ENCODE measurements at regions not wholly inside any gene's neighbourhood (a gene's known extent, or its start where the extent isn't known, plus 50 kb on each side); places are given as distances from the start of the nearest gene placed in this dataset.

- Mint-ChIP-seq H3K27me3 (ENCODE audit: insufficient read depth, unreplicated experiment) (peaks cover 16% of the 10 kb centered on the region), H3K36me3 (ENCODE audit: insufficient read depth, unreplicated experiment) (no peaks in the 10 kb centered on the region), H3K9me3 (ENCODE audit: unreplicated experiment) (peaks cover 11% of the 10 kb centered on the region), H3K27ac (ENCODE audit: unreplicated experiment) (no peak overlapping the region), H3K4me3 (ENCODE audit: unreplicated experiment) (no peak overlapping the region), H3K4me1 (ENCODE audit: low read depth, unreplicated experiment) (no peaks in the 10 kb centered on the region)
- Histone ChIP-seq H3K27me3 (replicated peaks; ENCODE audit: control insufficient read depth, insufficient read depth, low read length) (no peaks in the 10 kb centered on the region; the same call in 1 of the 2 replicates), H3K4me1 (no peaks in the 10 kb centered on the region), H3K4me3 (ENCODE audit: low read depth, low read length) (no peak overlapping the region), H3K36me3 (ENCODE audit: control insufficient read depth, insufficient read depth, low read length) (no peaks in the 10 kb centered on the region), H3K9me3 (peaks cover 7% of the 10 kb centered on the region; the same call in 1 of the 2 replicates)
- no TSS peak for BruUV-seq (replicated peaks)
- ChIA-PET POLR2A (no interaction called here), CTCF (interaction anchor here (0.6 kb wide), 1 partner anchor 19 kb away, joined by 6 read pairs; no protein-coding TSS in a partner anchor)
- no peak for TF ChIP-seq CTCF (IDR thresholded peaks at IDR 0.05; ENCODE audit: insufficient read depth in 1 of 2, low read depth in 1 of 2, low read length in 1 of 2, severe bottlenecking in 1 of 2, unreplicated experiment in 1 of 2)
- intact Hi-C loops (cut with micrococcal nuclease; ENCODE audit: unreplicated experiment): no loop called here
- DNase-seq: no peak
Observed at GRCh38 chr20:43358811-43359210, 98.9 kb upstream of the SRSF6 start.

- no peak for DNase-seq
- peaks cover 7% of the 10 kb centered on the region; the same call in 1 of the 2 replicates for H3K9me3 ChIP-seq
- Mint-ChIP-seq H3K4me1 (ENCODE audit: low read depth, unreplicated experiment) (no peaks in the 10 kb centered on the region), H3K27me3 (ENCODE audit: insufficient read depth, unreplicated experiment) (peaks cover 12% of the 10 kb centered on the region), H3K27ac (ENCODE audit: unreplicated experiment) (no peak overlapping the region), H3K4me3 (ENCODE audit: unreplicated experiment) (no peak overlapping the region), H3K36me3 (ENCODE audit: insufficient read depth, unreplicated experiment) (no peaks in the 10 kb centered on the region), H3K9me3 (ENCODE audit: unreplicated experiment) (peaks cover 11% of the 10 kb centered on the region)
- POLR2A ChIA-PET: no interaction called here
- TF ChIP-seq CTCF (IDR thresholded peaks at IDR 0.05; ENCODE audit: insufficient read depth in 1 of 2, low read depth in 1 of 2, low read length in 1 of 2, severe bottlenecking in 1 of 2, unreplicated experiment in 1 of 2): no peak
- intact Hi-C loops (cut with micrococcal nuclease; ENCODE audit: unreplicated experiment): no loop called here
- no TSS peak for BruUV-seq (replicated peaks)
- H3K4me1 ChIP-seq: no peaks in the 10 kb centered on the region
- H3K27me3 ChIP-seq (replicated peaks; ENCODE audit: control insufficient read depth, insufficient read depth, low read length): no peaks in the 10 kb centered on the region; the same call in 1 of the 2 replicates
- no peaks in the 10 kb centered on the region for H3K36me3 ChIP-seq (ENCODE audit: control insufficient read depth, insufficient read depth, low read length)
- CTCF ChIA-PET: no interaction called here
- H3K4me3 ChIP-seq (ENCODE audit: low read depth, low read length): no peak overlapping the region
Observed at GRCh38 chr20:43357352-43357751, 100.3 kb upstream of the SRSF6 start.

- Histone ChIP-seq H3K4me1 (no peaks in the 10 kb centered on the region), H3K4me3 (ENCODE audit: low read depth, low read length) (no peak overlapping the region), H3K9me3 (peaks cover 7% of the 10 kb centered on the region; the same call in 1 of the 2 replicates), H3K27me3 (replicated peaks; ENCODE audit: control insufficient read depth, insufficient read depth, low read length) (no peaks in the 10 kb centered on the region; the same call in 1 of the 2 replicates), H3K36me3 (ENCODE audit: control insufficient read depth, insufficient read depth, low read length) (no peaks in the 10 kb centered on the region)
- no peak for TF ChIP-seq CTCF (IDR thresholded peaks at IDR 0.05; ENCODE audit: insufficient read depth in 1 of 2, low read depth in 1 of 2, low read length in 1 of 2, severe bottlenecking in 1 of 2, unreplicated experiment in 1 of 2)
- intact Hi-C loops (cut with micrococcal nuclease; ENCODE audit: unreplicated experiment): no loop called here
- no peaks in the 10 kb centered on the region for H3K36me3 Mint-ChIP-seq (ENCODE audit: insufficient read depth, unreplicated experiment)
- H3K4me3 Mint-ChIP-seq (ENCODE audit: unreplicated experiment): no peak overlapping the region
- H3K27me3 Mint-ChIP-seq (ENCODE audit: insufficient read depth, unreplicated experiment): peaks cover 10% of the 10 kb centered on the region
- DNase-seq: no peak
- CTCF ChIA-PET: interaction anchor here (0.6 kb wide), 2 partner anchors 54 to 774 kb away, joined by 4 read pairs; no protein-coding TSS in a partner anchor
- no TSS peak for BruUV-seq (replicated peaks)
- no peaks in the 10 kb centered on the region for H3K4me1 Mint-ChIP-seq (ENCODE audit: low read depth, unreplicated experiment)
- H3K27ac Mint-ChIP-seq (ENCODE audit: unreplicated experiment): no peak overlapping the region
- POLR2A ChIA-PET: no interaction called here
- H3K9me3 Mint-ChIP-seq (ENCODE audit: unreplicated experiment): peaks cover 11% of the 10 kb centered on the region
Observed at GRCh38 chr20:43355610-43356009, 102.1 kb upstream of the SRSF6 start.

All from Caco-2 (cell line).